Fibroblast of the aortic adventitia (primary cell): ENCODE measurements at regions not wholly inside any gene's neighbourhood (a gene's known extent, or its start where the extent isn't known, plus 50 kb on each side); places are given as distances from the start of the nearest gene placed in this dataset.
A peak's percentile ranks its signal among the peaks of the same experiment; 100 is the strongest.

Experiments used
- DNase-seq: peaks from one replicate; pipeline ENCODE4 v3.0.0-alpha.2; 2010; ENCODE audit warnings: low read depth
- H3K4me3 ChIP-seq: 2 replicates; pipeline ENCODE4 v1.5.1; 2011; ENCODE audit warnings: low read depth, mild to moderate bottlenecking, control low read depth, low read length, moderate library complexity
- TF ChIP-seq, protein P1 (sequence below): IDR thresholded peaks from 2 replicates; pipeline ENCODE4 v1.5.1; 2011; ENCODE audit warnings: mild to moderate bottlenecking, low read length, control low read depth, inconsistent platforms; ENCODE audit not compliant: insufficient read depth

- TF ChIP-seq, protein P1, sequence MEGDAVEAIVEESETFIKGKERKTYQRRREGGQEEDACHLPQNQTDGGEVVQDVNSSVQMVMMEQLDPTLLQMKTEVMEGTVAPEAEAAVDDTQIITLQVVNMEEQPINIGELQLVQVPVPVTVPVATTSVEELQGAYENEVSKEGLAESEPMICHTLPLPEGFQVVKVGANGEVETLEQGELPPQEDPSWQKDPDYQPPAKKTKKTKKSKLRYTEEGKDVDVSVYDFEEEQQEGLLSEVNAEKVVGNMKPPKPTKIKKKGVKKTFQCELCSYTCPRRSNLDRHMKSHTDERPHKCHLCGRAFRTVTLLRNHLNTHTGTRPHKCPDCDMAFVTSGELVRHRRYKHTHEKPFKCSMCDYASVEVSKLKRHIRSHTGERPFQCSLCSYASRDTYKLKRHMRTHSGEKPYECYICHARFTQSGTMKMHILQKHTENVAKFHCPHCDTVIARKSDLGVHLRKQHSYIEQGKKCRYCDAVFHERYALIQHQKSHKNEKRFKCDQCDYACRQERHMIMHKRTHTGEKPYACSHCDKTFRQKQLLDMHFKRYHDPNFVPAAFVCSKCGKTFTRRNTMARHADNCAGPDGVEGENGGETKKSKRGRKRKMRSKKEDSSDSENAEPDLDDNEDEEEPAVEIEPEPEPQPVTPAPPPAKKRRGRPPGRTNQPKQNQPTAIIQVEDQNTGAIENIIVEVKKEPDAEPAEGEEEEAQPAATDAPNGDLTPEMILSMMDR, result no peak
- peak; percentile 56 for DNase-seq
- no peak overlapping the region for H3K4me3 ChIP-seq
These were observed 135.7 kb upstream of the ANXA10 start for GRCh38 chr4:167956676-167957075.

DNA sequence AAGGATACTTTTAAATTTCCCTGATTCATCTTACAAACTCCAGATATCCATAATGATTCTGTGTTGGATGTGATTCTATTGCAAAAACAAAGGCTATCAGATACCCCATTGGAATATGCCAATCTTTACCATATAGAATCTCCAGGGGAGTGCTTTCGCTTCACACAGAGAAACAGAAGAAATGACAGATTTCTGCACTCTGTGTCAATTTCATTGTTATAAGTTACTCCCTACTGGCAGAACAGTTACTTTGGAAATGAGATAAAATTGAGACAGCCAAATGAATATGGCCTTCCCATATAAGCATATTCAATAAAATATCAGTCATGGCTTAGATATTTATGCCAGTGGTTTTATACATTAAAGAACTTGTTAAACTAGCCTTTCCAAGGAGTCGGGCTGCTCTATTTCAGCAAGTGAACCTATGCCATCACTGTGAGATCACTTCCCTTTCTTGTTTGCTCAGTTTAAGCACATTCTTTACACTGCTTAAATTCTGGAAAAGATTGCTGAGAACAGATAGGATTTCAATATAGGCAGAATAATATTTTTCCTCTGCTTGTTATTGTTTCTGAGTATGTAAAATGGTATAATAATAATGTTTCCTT lies 127.5 kb upstream of the ANXA10 start:
- TF ChIP-seq, protein P1, result no peak
- no peak overlapping the region for H3K4me3 ChIP-seq
- peak; percentile 20 for DNase-seq

- H3K4me3 ChIP-seq, result no peak overlapping the region
- peak; percentile 13 for DNase-seq
- TF ChIP-seq, protein P1, result no peak
These were observed 126.2 kb upstream of the ANXA10 start for GRCh38 chr4:167966143-167966542.

- no peak for DNase-seq
- no peak overlapping the region for H3K4me3 ChIP-seq
- TF ChIP-seq, protein P1, result no peak
These were observed 118.8 kb upstream of the ANXA10 start for GRCh38 chr4:167973513-167973912.

- DNase-seq, result no peak
- TF ChIP-seq, protein P1, result no peak
- H3K4me3 ChIP-seq, result no peak overlapping the region
These were observed 106.8 kb upstream of the ANXA10 start for GRCh38 chr4:167985565-167985964.

DNA sequence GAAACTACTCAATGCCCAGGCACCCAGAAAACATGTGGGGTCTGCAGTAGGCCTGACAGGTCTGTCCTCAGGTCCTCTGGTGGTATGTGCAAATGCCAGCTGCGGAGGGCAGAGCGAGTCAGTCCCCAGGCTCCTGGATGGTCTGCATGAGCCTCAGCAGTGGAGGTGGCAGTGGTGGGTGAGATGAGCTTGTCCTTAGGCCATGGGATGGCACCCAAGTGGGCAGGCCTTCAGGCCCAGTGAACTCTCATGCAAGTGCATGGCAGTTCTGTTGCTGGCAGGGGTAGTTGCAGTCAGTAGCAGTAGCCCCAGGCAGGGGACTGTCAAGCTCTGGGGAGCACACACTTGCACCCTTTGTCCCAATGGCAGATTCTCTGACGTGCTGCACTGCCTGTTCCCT lies 106.3 kb upstream of the ANXA10 start:
- H3K4me3 ChIP-seq, result no peak overlapping the region
- TF ChIP-seq, protein P1, result no peak
- no peak for DNase-seq

- no peak for DNase-seq
- H3K4me3 ChIP-seq, result no peak overlapping the region
- TF ChIP-seq, protein P1, result no peak
These were observed 105.1 kb upstream of the ANXA10 start for GRCh38 chr4:167987285-167987684.
